ENCODE measurements at regions not wholly inside any gene's neighbourhood (a gene's known extent, or its start where the extent isn't known, plus 50 kb on each side); places are given as distances from the start of the nearest gene placed in this dataset.

- 53 to 59% methylated on average over 6 of the region's 6 CpGs for WGBS, 2 donors
- intact Hi-C loops (cut with DNase I; ENCODE audit: low total_unique reads): no loop called here
- no peak overlapping the region for H3K4me3 ChIP-seq (ENCODE audit: low read depth, poor library complexity, severe bottlenecking)
- no peak for TF ChIP-seq POLR2A (IDR thresholded peaks at IDR 0.05)
- no peak for TF ChIP-seq CTCF (IDR thresholded peaks at IDR 0.05)
- DNase-seq (ENCODE audit: low spot score in 2 of 2): no peak
Observed at GRCh38 chr12:107955966-107956643, 173.0 kb upstream of the WSCD2 start.

GRCh38 chr12:107957459-107957858 is 171.6 kb upstream of the WSCD2 start:
- intact Hi-C loops (cut with DNase I; ENCODE audit: low total_unique reads): no loop called here
- no peak for DNase-seq (ENCODE audit: low spot score in 2 of 2)
- H3K4me3 ChIP-seq (ENCODE audit: low read depth, poor library complexity, severe bottlenecking): no peak overlapping the region
- TF ChIP-seq CTCF (IDR thresholded peaks at IDR 0.05): no peak
- TF ChIP-seq POLR2A (IDR thresholded peaks at IDR 0.05): no peak

GRCh38 chr12:107963635-107964034 is 165.5 kb upstream of the WSCD2 start:
- no peak for TF ChIP-seq POLR2A (IDR thresholded peaks at IDR 0.05)
- no peak for TF ChIP-seq CTCF (IDR thresholded peaks at IDR 0.05)
- intact Hi-C loops (cut with DNase I; ENCODE audit: low total_unique reads): no loop called here
- WGBS, 2 donors: 68 to 73% methylated on average over 6 of the region's 6 CpGs
- no peak for DNase-seq (ENCODE audit: low spot score in 2 of 2)
- no peak overlapping the region for H3K4me3 ChIP-seq (ENCODE audit: low read depth, poor library complexity, severe bottlenecking)

GRCh38 chr12:107967170-107967569 is 161.9 kb upstream of the WSCD2 start:
- intact Hi-C loops (cut with DNase I; ENCODE audit: low total_unique reads): no loop called here
- H3K4me3 ChIP-seq (ENCODE audit: low read depth, poor library complexity, severe bottlenecking): no peak overlapping the region
- TF ChIP-seq POLR2A (IDR thresholded peaks at IDR 0.05) (no peak), CTCF (IDR thresholded peaks at IDR 0.05) (no peak)
- no peak for DNase-seq (ENCODE audit: low spot score in 2 of 2)
- 59 to 70% methylated on average over 4 of the region's 4 CpGs for WGBS, 2 donors

- TF ChIP-seq CTCF (IDR thresholded peaks at IDR 0.05) (no peak), POLR2A (IDR thresholded peaks at IDR 0.05) (no peak)
- intact Hi-C loops (cut with DNase I; ENCODE audit: low total_unique reads): no loop called here
- no peak overlapping the region for H3K4me3 ChIP-seq (ENCODE audit: low read depth, poor library complexity, severe bottlenecking)
- no peak for DNase-seq (ENCODE audit: low spot score in 2 of 2)
Observed at GRCh38 chr12:107973950-107974349, 155.1 kb upstream of the WSCD2 start.

GRCh38 chr12:107976331-107976730 is 152.8 kb upstream of the WSCD2 start:
- no peak for DNase-seq (ENCODE audit: low spot score in 2 of 2)
- H3K4me3 ChIP-seq (ENCODE audit: low read depth, poor library complexity, severe bottlenecking): no peak overlapping the region

More at GRCh38 chr12:107976331-107976730, 152.8 kb upstream of the WSCD2 start:
- intact Hi-C loops (cut with DNase I; ENCODE audit: low total_unique reads): no loop called here
- TF ChIP-seq CTCF (IDR thresholded peaks at IDR 0.05): no peak
- no peak for TF ChIP-seq POLR2A (IDR thresholded peaks at IDR 0.05)

Data from lower leg skin (tissue), 4 donors.